AG09319 (cell line): ENCODE measurements at regions not wholly inside any gene's neighbourhood (a gene's known extent, or its start where the extent isn't known, plus 50 kb on each side); places are given as distances from the start of the nearest gene placed in this dataset.

Experiments used
- DNase-seq: peaks from one replicate; pipeline ENCODE4 v3.0.0-alpha.2; 2010; ENCODE audit warnings: low read depth; ENCODE audit errors: extremely low read depth
- CTCF ChIP-seq: IDR thresholded peaks from 2 replicates; pipeline ENCODE4 v1.5.1; 2011; ENCODE audit warnings: low read depth, mild to moderate bottlenecking, inconsistent platforms, low read length, moderate library complexity

- DNase-seq, result no peak
- TF ChIP-seq CTCF, result no peak
Observed at GRCh38 chr2:5978131-5978751, 286.1 kb downstream of the SOX11 start.

GRCh38 chr2:5980450-5981190 is 288.4 kb downstream of the SOX11 start:
- no peak for DNase-seq
- TF ChIP-seq CTCF, result no peak

- TF ChIP-seq CTCF, result no peak
- no peak for DNase-seq
Observed at GRCh38 chr2:5982193-5982902, 290.2 kb downstream of the SOX11 start.

GRCh38 chr2:5982903-5983265 is 290.7 kb downstream of the SOX11 start:
- TF ChIP-seq CTCF, result no peak
- no peak for DNase-seq

GRCh38 chr2:5983511-5984272 is 291.5 kb downstream of the SOX11 start:
- no peak for DNase-seq
- no peak for TF ChIP-seq CTCF

- TF ChIP-seq CTCF, result no peak
- DNase-seq, result no peak
Observed at GRCh38 chr2:5984273-5984655, 292.1 kb downstream of the SOX11 start.
